Fibroblast of villous mesenchyme (primary cell): ENCODE measurements at regions not wholly inside any gene's neighbourhood (a gene's known extent, or its start where the extent isn't known, plus 50 kb on each side); places are given as distances from the start of the nearest gene placed in this dataset.

Experiments
- DNase-seq: peaks from one replicate; pipeline ENCODE4 v3.0.0-alpha.2; 2010; ENCODE audit warnings: low read depth
- H3K4me3 ChIP-seq: 2 replicates; pipeline ENCODE4 v1.5.1; 2011; ENCODE audit warnings: low read depth, mild to moderate bottlenecking, low read length
- TF ChIP-seq, protein P1 (sequence below): IDR thresholded peaks from 2 replicates; pipeline ENCODE4 v1.5.1; 2012; ENCODE audit warnings: low read depth, mild to moderate bottlenecking, low read length; ENCODE audit not compliant: insufficient read depth

DNA sequence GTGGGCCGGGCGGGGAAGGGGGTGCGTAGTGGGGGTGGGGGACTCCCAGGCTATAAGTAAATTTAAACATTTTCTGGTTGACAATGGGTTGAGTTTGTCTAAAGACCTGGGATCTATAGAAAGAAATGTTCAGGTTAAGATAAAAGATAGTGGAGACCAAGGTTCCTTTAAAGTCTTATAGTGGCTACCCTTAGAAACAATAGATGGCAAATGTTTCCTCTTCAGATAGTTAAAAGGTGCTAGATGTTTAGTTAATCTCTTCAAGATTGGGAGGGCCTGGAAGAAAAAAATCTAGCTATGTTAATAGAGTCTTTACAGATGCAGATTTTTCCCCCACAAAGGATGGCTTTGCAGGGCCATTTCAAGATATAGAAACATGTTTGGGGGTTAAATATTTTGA lies 446.4 kb upstream of the FKBP1C start:
- TF ChIP-seq, protein P1, sequence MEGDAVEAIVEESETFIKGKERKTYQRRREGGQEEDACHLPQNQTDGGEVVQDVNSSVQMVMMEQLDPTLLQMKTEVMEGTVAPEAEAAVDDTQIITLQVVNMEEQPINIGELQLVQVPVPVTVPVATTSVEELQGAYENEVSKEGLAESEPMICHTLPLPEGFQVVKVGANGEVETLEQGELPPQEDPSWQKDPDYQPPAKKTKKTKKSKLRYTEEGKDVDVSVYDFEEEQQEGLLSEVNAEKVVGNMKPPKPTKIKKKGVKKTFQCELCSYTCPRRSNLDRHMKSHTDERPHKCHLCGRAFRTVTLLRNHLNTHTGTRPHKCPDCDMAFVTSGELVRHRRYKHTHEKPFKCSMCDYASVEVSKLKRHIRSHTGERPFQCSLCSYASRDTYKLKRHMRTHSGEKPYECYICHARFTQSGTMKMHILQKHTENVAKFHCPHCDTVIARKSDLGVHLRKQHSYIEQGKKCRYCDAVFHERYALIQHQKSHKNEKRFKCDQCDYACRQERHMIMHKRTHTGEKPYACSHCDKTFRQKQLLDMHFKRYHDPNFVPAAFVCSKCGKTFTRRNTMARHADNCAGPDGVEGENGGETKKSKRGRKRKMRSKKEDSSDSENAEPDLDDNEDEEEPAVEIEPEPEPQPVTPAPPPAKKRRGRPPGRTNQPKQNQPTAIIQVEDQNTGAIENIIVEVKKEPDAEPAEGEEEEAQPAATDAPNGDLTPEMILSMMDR: no peak
- H3K4me3 ChIP-seq: no peak overlapping the region
- no peak for DNase-seq

DNA sequence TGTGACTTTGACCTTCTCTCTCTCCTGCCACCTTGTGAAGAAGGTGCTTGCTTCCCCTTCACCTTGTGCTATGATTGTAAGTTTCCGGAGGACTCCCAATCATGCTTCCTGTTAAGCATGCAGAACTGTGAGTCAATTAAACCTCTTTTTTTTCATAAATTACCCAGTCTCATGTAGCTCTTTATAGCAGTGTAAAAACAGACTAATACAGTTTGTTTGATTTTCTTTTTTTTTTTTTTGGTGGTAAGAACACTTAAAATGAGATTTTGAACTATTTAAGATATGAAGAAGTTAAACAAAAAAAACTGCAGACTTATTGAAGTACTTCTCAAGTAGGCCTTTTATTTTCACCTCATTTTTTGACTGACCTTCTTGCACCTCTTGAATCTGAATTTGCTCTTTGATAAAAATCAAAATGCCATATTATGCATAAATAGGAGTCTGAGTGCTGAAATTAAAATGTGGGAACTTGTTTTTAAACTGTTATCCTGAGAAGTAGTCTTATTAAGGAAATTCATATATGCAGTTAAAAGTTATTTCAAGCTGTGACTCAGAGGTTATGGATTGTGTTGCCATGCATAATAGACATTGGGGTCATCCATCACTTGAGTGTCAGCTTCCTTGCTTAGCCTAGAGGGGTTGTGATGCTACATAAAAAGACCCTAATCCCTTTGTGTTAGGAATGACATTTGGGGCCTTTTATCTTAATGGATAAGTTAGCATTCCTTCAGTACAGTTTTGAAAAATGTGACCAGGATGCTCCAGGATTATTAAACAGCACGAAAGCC lies 447.9 kb upstream of the FKBP1C start:
- DNase-seq: no peak
- H3K4me3 ChIP-seq: no peak overlapping the region
- TF ChIP-seq, protein P1: no peak

DNA sequence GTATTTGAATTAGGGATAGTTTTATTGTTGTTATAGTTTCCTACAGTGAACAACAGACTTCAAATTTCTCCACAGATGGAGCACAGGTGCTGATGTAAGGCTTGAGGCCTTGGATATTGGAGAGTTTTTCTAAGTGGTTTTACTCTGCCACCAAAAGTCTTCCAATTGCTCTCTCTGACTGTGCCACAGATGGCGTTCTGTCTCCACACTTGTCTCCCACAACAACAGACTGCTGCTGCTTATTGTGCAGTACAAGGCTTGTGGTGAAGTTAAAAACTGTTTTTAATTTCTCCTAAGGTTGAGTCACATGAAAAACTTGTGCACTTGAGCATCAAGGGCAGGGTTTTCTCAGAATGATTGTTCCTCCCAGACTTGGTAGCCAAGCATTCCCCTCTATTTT lies 460.9 kb upstream of the KHDRBS2 start:
- no peak overlapping the region for H3K4me3 ChIP-seq
- no peak for DNase-seq
- TF ChIP-seq, protein P1: no peak

DNA sequence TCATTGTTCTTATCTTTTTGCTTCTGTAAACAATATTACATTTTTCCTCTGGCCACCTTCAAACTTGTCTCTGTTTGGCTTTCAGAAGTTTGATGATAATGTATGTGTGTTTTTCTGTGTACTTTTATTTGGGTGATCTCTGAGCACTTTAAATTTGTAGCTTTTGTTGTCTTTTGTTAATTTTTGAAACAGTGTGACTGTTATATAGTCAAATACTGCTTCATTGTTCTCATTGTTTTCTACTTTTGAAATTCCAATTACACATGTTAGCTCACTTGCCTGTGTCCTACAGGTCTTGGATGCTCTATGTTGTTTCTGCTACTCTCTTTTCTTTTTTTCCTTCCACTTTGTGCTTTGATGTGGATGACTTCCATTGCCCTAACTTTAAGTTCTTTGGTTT lies 460.1 kb upstream of the KHDRBS2 start:
- TF ChIP-seq, protein P1: no peak
- H3K4me3 ChIP-seq: no peak overlapping the region
- DNase-seq: no peak

DNA sequence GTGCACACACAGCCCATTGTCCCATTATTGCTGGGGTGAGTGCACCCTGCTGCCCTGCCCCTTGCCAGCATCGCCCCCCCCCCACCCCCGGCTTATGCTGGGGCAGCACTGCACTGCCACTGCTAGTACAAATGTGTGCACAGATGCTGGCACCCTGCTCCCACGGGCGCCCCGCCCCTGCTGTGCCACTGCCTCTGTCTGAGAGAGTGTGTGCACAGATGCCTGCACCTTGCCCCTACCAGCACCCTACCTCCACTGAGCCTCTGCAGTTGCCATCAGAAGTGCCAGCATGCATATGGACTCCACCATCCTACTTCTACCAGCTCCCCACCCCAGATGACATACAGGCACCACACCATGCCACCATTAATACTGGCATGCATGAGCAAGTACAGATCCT lies 454.6 kb upstream of the KHDRBS2 start:
- no peak for DNase-seq
- TF ChIP-seq, protein P1: no peak
- H3K4me3 ChIP-seq: no peak overlapping the region

DNA sequence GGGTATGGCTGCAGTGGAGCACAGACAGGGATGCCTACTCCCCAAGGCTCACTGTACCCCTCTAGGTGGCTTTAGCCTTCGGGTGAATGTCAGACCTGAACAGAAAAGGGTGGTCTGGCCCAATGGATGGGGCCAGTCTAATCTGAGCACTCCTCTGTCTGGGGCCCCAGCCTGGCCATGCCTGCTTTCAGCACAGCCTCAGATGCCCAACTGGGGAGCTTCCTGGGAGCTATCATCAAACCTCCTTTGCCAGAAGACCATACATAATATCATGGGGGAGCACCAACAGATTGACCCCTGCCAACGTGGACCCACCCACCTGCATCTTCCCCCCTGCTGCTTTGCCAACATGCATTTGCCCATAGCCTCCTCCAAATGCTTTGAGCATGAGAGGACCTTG lies 454.1 kb upstream of the KHDRBS2 start:
- no peak for DNase-seq
- TF ChIP-seq, protein P1: no peak
- H3K4me3 ChIP-seq: no peak overlapping the region

DNA sequence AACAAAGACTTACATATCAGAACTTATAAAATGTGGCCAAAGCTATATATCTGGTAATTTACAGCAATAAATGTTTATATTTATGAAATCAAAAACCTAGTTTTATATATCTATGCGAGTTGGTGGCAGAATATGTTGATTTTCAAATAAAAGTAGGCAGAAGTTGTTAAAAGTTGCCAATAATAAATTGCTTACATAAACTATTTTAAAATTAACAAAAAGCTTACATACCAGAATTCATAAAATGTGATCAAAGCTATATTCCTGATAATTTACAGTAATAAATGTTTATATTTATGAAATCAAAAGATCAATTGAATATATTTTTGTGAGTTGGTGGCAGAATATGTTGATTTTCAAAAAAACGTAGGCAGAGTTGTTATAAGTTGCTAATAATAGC lies 451.8 kb upstream of the KHDRBS2 start:
- TF ChIP-seq, protein P1: no peak

More for the DNA sequence above, 451.8 kb upstream of the KHDRBS2 start:
- no peak for DNase-seq
- H3K4me3 ChIP-seq: no peak overlapping the region
